Suprapubic skin (tissue), 4 donors: ENCODE measurements at regions not wholly inside any gene's neighbourhood (a gene's known extent, or its start where the extent isn't known, plus 50 kb on each side); places are given as distances from the start of the nearest gene placed in this dataset.

ENCODE experiments used
- DNase-seq, 2 donors: peaks; one replicate each; pipeline ENCODE4 v3.0.0-alpha.2; 2019; ENCODE audit warnings: low spot score in 2 of 2
- H3K27ac ChIP-seq: fragments of 200-600 bp; sonication (generic); one replicate; pipeline ENCODE4 v1.5.1; 2019
- H3K27me3 ChIP-seq: fragments of 200-600 bp; sonication (generic); one replicate; pipeline ENCODE4 v1.5.1; 2019
- H3K36me3 ChIP-seq: fragments of 200-600 bp; sonication (generic); one replicate; pipeline ENCODE4 v1.5.1; 2019
- H3K4me1 ChIP-seq: fragments of 200-600 bp; sonication (generic); one replicate; pipeline ENCODE4 v1.5.1; 2019
- H3K4me3 ChIP-seq: fragments of 200-600 bp; sonication (generic); one replicate; pipeline ENCODE4 v1.5.1; 2019; ENCODE audit warnings: mild to moderate bottlenecking
- H3K9me3 ChIP-seq: fragments of 200-600 bp; sonication (generic); one replicate; pipeline ENCODE4 v1.5.1; 2019
- CTCF ChIP-seq, 2 donors: fragments of 200-600 bp in 1 of 2; fragments of 450-650 bp in 1 of 2; sonication (generic) in 1 of 2; IDR thresholded peaks; one replicate each; pipeline ENCODE4 v1.5.1; 2016 to 2019; ENCODE audit warnings: antibody characterized with exemption in 2 of 2, mild to moderate bottlenecking in 1 of 2, moderate library complexity in 1 of 2
- EP300 ChIP-seq: sonication (generic); formaldehyde crosslinking; IDR thresholded peaks from one replicate; pipeline ENCODE4 v1.6.1; 2017; ENCODE audit warnings: antibody characterized with exemption
- POLR2A ChIP-seq, 2 donors: fragments of 450-650 bp; IDR thresholded peaks; one replicate each; pipeline ENCODE4 v1.6.1; 2017; ENCODE audit warnings: antibody characterized with exemption in 2 of 2, mild to moderate bottlenecking in 2 of 2, moderate library complexity in 2 of 2
- POLR2AphosphoS5 ChIP-seq, 3 donors: sonication (generic); formaldehyde crosslinking; IDR thresholded peaks; one replicate each; pipeline ENCODE4 v1.6.1; 2017; ENCODE audit warnings: antibody characterized with exemption in 3 of 3
- WGBS: methylation state at CpG from one replicate; pipeline ENCODE4 v1.1.5; 2018; 5-methylcytosine and 5-hydroxymethylcytosine counted together

GRCh38 chr4:53686521-53686920 lies 95.2 kb upstream of the LNX1 start:
- H3K4me3 ChIP-seq, result no peak overlapping the region
- no peaks in the 10 kb centered on the region for H3K36me3 ChIP-seq
- no peak for TF ChIP-seq EP300
- no peak for TF ChIP-seq CTCF (IDR thresholded peaks at IDR 0.05)
- TF ChIP-seq POLR2AphosphoS5 (IDR thresholded peaks at IDR 0.05), result no peak
- no peak for TF ChIP-seq POLR2A (IDR thresholded peaks at IDR 0.05)
- H3K27me3 ChIP-seq, result no peaks in the 10 kb centered on the region
- H3K4me1 ChIP-seq, result no peaks in the 10 kb centered on the region
- no peak for DNase-seq
- no peaks in the 10 kb centered on the region for H3K9me3 ChIP-seq
- WGBS, result 91% methylated on average over 1 of the region's 1 CpG
- no peak overlapping the region for H3K27ac ChIP-seq

GRCh38 chr4:53684136-53685130 lies 93.1 kb upstream of the LNX1 start:
- no peak for TF ChIP-seq POLR2A (IDR thresholded peaks at IDR 0.05)
- no peak for TF ChIP-seq CTCF (IDR thresholded peaks at IDR 0.05)
- no peak for TF ChIP-seq EP300
- no peak for TF ChIP-seq POLR2AphosphoS5 (IDR thresholded peaks at IDR 0.05)
- Histone ChIP-seq H3K27ac (peak overlapping the region; percentile 28), H3K4me1 (no peaks in the 10 kb centered on the region), H3K4me3 (no peak overlapping the region), H3K9me3 (no peaks in the 10 kb centered on the region), H3K27me3 (no peaks in the 10 kb centered on the region), H3K36me3 (no peaks in the 10 kb centered on the region)
- no peak for DNase-seq
- 52% methylated on average over 6 of the region's 6 CpGs for WGBS

- Histone ChIP-seq H3K27me3 (no peaks in the 10 kb centered on the region), H3K4me3 (no peak overlapping the region), H3K9me3 (no peaks in the 10 kb centered on the region), H3K36me3 (no peaks in the 10 kb centered on the region), H3K27ac (no peak overlapping the region), H3K4me1 (no peaks in the 10 kb centered on the region)
- DNase-seq, result no peak
- no peak for TF ChIP-seq CTCF (IDR thresholded peaks at IDR 0.05)
- no peak for TF ChIP-seq POLR2A (IDR thresholded peaks at IDR 0.05)
- no peak for TF ChIP-seq POLR2AphosphoS5 (IDR thresholded peaks at IDR 0.05)
- TF ChIP-seq EP300, result no peak
- WGBS, result 62% methylated on average over 2 of the region's 2 CpGs
Observed at GRCh38 chr4:53682908-53683307, 91.6 kb upstream of the LNX1 start.

GRCh38 chr4:53682196-53682595 lies 90.9 kb upstream of the LNX1 start:
- H3K9me3 ChIP-seq, result no peaks in the 10 kb centered on the region
- 74% methylated on average over 1 of the region's 1 CpG for WGBS
- peaks cover 1% of the 10 kb centered on the region for H3K4me1 ChIP-seq
- no peak overlapping the region for H3K4me3 ChIP-seq
- H3K27ac ChIP-seq, result no peak overlapping the region
- TF ChIP-seq POLR2AphosphoS5 (IDR thresholded peaks at IDR 0.05), result no peak
- DNase-seq, result no peak
- H3K27me3 ChIP-seq, result no peaks in the 10 kb centered on the region
- H3K36me3 ChIP-seq, result no peaks in the 10 kb centered on the region

- no peaks in the 10 kb centered on the region for H3K9me3 ChIP-seq
- peaks cover 15% of the 10 kb centered on the region for H3K4me1 ChIP-seq
- no peak overlapping the region for H3K27ac ChIP-seq
- no peak for DNase-seq
- no peaks in the 10 kb centered on the region for H3K36me3 ChIP-seq
- H3K27me3 ChIP-seq, result no peaks in the 10 kb centered on the region
- WGBS, result 90% methylated on average over 1 of the region's 1 CpG
- TF ChIP-seq POLR2AphosphoS5 (IDR thresholded peaks at IDR 0.05) (no peak), EP300 (no peak), CTCF (IDR thresholded peaks at IDR 0.05) (no peak), POLR2A (IDR thresholded peaks at IDR 0.05) (no peak)
- H3K4me3 ChIP-seq, result no peak overlapping the region
Observed at GRCh38 chr4:53680598-53680997, 89.3 kb upstream of the LNX1 start.
